ENCODE measurements at regions not wholly inside any gene's neighbourhood (a gene's known extent, or its start where the extent isn't known, plus 50 kb on each side); places are given as distances from the start of the nearest gene placed in this dataset.
"Not testable (repeated sequence)": the region's sequence is repeated elsewhere in the genome, so short reads cannot be mapped to it uniquely, and the experiment has no call there.

GRCh38 chr2:8584174-8585066, 97.4 kb upstream of the ID2 start:
- DNase-seq, result no peak

DNA sequence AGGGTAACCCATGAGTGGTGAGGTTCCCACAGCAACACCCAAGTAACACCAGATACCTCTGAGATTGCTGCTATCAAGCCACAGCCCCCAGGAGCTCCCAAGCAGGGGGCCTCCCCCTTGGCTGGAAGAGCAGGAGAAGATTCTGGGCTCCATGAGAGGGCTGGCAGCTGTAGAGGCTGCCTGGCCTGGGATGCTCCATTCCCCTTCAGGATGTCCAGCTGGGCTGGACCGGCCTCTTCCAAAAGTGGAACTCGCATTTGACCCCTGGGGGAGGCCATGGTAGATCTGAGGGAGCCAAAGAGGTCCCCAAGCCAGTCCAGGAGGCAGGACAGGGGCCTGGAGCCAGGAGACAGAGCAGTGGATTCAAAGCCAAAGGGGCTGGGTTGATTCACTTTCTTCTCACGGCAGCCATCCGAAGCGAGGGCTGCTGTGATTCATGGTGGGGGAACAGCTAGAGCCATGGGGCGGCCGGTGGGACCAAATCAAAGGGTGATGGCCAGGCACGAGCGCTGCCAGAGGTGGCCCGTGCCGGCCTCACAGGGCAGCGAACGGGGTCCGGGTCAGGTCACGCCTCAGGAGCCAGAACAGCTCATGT, 95.3 kb upstream of the ID2 start:
- DNase-seq, result no peak

DNA sequence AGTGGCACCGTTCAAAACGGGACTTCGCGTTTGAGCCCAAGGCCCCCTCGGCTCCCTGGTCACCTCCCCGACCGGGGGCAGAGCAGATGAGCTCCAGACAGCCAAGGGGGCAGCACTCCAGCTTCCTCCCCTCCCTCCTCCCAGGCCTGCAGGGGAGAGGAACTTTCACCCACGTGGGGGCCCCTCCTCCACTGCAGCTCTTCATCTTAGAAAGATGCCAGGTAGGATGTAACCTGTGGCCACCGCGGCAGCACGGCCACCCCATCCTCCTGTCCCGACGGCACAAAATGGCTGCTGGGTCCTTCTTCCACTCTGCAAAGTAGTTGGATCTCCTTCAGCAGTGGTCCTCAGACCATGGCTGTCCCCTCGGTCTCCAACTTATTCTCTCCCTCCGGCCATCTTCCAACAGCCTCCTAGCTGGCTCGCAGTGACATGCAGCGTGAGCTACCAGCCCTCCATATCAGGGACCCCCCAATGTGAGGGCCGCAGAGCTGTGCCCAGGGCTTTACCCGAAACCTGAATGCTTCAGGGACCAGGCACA, 94.5 kb upstream of the ID2 start:
- DNase-seq, result no peak

DNA sequence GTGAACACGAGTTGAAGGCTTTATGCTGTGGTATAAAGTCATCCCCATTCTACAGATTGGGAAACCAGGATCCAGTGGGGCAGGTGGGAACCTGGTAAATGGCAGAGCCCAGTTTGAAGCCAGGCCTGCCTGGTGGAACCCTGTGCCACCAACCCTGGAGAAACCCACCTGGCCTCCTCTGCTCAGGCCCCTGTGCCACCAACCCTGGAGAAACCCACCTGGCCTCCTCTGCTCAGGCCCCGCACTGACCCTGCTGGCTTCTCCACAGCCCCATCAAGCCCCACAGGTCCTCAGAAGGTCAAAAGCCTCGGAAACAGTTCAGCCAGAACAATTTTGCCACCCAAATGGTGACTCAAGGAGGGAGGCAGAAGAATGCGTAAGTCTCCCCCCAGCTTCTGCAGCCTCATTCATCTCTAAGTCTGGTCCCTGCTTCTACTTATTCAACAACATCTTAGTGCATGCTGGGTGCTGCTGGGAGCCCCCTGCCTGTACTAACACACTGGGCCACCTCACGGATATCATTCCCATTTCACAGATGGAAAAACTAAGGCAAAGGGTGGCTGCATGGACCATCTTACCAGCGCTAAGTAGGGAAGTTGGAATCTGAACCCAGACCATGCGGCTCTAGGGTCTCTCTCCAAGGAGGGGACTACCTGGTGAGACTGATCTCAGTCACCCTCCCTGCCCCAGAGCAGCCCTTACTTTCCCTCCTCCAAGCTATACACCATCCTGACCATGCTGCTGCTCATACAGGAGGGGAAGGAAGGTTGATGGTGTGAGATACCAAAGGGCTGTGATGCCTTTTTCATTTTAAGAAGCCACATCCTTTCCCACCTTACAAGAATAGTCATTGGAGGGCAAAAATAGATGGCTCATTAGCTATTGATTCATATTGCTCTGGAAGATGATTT, 93.7 kb upstream of the ID2 start:
- DNase-seq, result peak in 1 of 5 donors; percentile 60

- no peak for DNase-seq
These were observed 93.0 kb upstream of the ID2 start for GRCh38 chr2:8588831-8589191.

DNA sequence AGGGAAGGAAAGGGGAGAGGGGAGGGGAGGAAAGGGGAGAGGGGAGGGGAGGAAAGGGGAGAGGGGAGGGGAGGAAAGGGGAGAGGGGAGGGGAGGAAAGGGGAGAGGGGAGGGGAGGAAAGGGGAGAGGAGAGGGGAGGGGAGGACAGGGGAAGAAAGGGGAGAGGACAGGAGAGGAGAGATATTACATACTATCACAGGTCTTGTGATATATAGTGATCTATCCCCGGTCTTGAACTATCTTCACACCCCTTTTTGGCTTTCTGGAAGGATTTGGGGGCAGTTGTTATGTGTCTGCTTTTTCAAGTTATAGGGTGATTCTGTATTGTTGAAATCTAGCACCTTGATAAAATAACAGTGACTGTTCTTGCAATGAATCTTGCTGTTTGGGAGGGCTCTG, 92.1 kb upstream of the ID2 start:
- no peak for DNase-seq

GRCh38 chr2:8590938-8591337, 90.9 kb upstream of the ID2 start:
- DNase-seq, result no peak

DNA sequence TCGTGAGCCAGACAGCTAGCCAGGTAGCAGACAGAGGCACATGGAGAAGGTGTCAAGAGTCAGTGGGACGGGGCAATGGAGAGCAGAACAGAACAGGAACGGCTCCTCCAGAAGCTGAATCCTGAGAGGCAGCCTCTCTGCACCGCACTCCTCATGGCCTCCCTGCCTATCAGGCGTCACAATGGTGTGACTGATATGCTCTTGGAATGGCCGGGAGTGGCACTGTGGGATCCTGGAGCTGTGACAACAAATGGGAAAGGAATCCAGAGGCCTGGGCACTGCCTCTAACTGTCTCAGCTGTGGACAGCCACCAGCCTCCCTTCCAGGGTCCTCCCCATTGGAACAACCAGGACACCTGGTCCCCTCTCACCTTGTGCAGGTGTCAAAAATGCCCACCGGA, 89.1 kb upstream of the ID2 start:
- no peak for DNase-seq

DNA sequence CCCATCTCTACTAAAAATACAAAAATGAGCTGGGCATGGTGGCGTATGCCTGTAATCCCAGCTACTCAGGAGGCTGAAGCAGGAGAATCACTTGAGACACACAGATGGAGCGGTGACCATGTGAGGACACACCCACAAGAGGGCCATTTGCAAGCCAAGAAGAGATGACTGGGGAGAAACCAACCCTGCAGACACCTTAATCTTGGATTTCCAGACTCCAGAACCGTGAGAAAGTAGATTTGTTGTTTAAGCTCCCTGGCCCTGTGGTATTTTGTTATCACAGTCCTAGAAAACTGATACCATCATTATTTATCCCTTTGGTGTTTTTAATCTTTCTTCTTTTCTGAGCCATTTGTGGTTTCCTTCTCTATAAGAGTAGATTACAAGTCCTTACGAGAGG, 88.6 kb upstream of the ID2 start:
- DNase-seq, result no peak

- DNase-seq, result no peak
These were observed 87.0 kb upstream of the ID2 start for GRCh38 chr2:8594731-8595427.

DNA sequence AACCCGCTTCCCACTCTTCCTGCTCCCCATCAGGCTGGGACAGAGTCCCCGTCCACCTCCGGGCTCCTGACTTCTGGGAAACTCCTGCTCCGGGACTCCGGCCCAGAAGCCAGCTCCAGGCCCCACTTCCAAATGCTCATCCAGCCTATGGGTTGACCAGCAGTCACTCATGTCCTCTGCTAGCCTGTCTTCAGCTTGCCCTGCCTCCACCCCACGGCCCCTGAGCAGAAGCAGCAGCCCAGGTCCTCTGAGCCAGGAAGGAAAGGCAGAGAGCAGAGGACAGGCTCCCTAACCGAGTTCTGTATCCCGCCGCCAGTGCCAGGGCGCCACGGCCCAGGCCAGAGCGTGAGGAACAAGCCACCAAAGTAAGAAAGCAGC, 86.4 kb upstream of the ID2 start:
- no peak for DNase-seq

GRCh38 chr2:8595811-8596600, 85.8 kb upstream of the ID2 start:
- DNase-seq, result no peak

- DNase-seq, result no peak
These were observed 84.8 kb upstream of the ID2 start for GRCh38 chr2:8597094-8597493.

DNA sequence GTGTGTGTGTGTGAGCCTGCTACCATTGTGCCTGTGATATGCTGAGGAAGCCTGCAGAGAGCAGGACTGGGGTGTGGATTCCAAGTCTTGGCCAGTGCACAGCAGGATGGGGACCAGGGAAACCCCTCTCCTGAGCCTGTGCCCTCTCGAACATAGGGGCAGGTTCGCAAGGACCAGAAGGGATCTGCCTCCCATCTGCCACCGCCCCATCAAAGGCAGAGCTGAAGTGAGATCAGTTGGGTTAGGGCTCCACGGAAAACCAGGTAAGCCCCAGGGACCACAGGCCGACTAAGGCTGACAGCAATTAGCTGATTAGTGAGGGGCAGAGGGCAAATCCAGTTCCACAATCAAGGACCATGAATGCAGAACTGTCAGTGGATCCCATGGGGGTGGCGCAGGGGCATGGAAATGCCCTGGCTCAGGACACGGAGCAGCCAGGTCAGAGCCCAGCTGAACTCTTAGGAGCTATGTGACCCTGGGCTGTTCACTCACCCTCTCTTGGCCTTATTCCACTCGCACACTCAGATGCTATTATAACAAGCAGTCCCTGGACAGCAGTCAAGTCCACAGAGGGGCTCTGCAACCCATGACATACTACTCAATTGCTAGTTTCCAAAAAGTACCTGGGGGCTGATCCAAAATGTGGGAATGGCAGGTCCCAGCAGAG, 84.2 kb upstream of the ID2 start:
- no peak for DNase-seq

GRCh38 chr2:8598295-8599165, 83.3 kb upstream of the ID2 start:
- DNase-seq, result no peak

- no peak for DNase-seq
These were observed 82.2 kb upstream of the ID2 start for GRCh38 chr2:8599421-8600242.

DNA sequence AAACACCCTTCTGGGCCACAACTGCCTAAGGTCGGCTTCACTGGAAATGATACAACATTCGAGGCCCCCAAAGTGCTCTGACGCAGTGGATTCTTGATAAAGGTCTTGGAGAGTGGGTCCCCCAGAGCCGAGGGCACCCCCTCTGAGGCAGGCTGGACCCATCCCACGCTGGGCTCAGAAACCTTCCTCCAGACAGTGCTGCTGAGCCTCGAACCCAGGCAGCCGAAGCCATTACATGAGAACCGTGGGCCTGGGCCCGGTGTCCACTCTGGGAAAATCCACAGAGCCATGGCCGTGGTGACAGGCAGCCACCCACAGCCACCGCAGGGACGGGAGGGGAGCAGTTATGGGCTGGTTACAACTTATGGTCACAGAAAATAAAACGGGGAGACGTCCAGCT, 81.4 kb upstream of the ID2 start:
- DNase-seq, result no peak

DNA sequence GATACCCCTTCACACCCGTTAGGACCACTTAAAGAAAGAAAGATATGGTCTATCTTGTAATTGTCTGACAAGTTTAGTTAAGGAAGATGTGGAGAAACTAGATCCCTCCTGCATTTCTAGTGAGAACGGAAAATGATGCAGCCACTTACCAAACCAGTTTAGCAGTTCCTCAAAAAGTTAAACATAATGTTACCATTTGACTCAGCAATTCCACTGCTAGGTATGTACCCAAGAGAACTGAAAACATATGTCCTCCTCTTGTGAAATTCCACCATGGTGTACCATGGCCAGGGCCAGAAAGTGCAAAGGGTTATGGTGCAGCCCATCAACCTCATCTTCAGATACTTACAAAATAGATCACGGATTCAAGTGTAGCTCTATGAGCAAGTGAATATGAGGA, 79.0 kb upstream of the ID2 start:
- no peak for DNase-seq

DNA sequence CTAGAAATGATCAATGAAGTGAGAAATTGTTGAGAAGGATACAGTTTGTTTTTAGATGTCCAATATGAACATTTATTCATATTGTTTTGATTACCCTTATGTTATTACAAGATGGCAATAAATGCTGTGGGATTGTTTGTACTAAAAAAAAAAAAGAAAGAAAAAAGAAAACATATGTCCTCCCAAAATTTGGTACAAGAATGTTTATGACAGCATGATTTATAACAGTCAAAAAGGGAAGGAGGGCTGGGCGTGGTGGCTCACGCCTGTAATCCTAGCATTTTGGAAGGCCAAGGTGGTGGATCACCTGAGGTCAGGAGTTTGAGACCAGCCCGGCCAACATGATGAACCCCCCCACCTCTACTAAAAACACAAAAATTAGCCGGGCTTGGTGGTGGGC, 78.5 kb upstream of the ID2 start:
- not testable (repeated sequence) for DNase-seq
